Chondrocyte (in vitro differentiated cells): ENCODE measurements at regions not wholly inside any gene's neighbourhood (a gene's known extent, or its start where the extent isn't known, plus 50 kb on each side); places are given as distances from the start of the nearest gene placed in this dataset.
A peak's percentile ranks its signal among the peaks of the same experiment; 100 is the strongest.

Source experiments
- DNase-seq: peaks from one replicate; pipeline ENCODE4 v3.0.0; 2021; ENCODE audit warnings: mixed read lengths, low spot score
- H3K27ac Mint-ChIP-seq: one replicate; pipeline ENCODE4 v1.8.0; 2021; ENCODE audit warnings: mild to moderate bottlenecking, moderate library complexity, mixed read lengths; ENCODE audit not compliant: unreplicated experiment
- H3K27me3 Mint-ChIP-seq: 2 replicates; pipeline ENCODE4 v1.8.0; 2021; ENCODE audit warnings: low read depth, mixed read lengths
- H3K36me3 Mint-ChIP-seq: 2 replicates; pipeline ENCODE4 v1.8.0; 2021; ENCODE audit warnings: low read depth, mixed read lengths
- H3K4me1 Mint-ChIP-seq: 2 replicates; pipeline ENCODE4 v1.8.0; 2021; ENCODE audit warnings: low read depth, mild to moderate bottlenecking, mixed read lengths
- H3K4me3 Mint-ChIP-seq: one replicate; pipeline ENCODE4 v1.8.0; 2021; ENCODE audit warnings: mild to moderate bottlenecking, moderate library complexity, mixed read lengths; ENCODE audit not compliant: unreplicated experiment
- H3K9me3 Mint-ChIP-seq: 2 replicates; pipeline ENCODE4 v1.8.0; 2021; ENCODE audit warnings: low read depth, mixed read lengths
- TF ChIP-seq, protein P1 (sequence below): fragments of 200-600 bp; sonication (generic); IDR thresholded peaks from 2 replicates; pipeline ENCODE4 v1.5.0; 2021; ENCODE audit warnings: antibody characterized with exemption, mild to moderate bottlenecking, moderate library complexity

DNA sequence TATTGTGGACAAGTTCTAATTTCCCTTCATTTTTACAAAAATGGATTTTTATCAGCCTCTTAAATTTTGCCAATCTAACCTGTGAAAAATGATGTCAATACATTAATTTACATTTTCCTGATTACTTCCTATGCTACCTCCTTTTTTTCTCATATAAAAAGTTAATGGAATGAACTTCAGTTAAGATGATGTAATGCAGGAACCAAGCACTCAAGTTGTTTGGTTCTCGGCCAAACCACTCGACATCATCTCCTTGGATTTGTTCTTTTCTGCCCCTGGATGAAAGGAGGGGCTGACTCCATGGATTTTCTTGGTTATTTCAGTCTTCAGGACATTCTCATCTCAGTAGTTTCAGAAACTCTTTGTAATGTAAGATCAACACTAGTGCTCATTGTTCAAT is 253.1 kb upstream of the NXPH2 start:
- Mint-ChIP-seq H3K27me3 (peaks cover 26% of the 10 kb centered on the region), H3K9me3 (peaks cover 6% of the 10 kb centered on the region), H3K4me3 (no peak overlapping the region), H3K4me1 (peaks cover 5% of the 10 kb centered on the region), H3K27ac (no peak overlapping the region), H3K36me3 (peaks cover 2% of the 10 kb centered on the region)
- TF ChIP-seq, protein P1, sequence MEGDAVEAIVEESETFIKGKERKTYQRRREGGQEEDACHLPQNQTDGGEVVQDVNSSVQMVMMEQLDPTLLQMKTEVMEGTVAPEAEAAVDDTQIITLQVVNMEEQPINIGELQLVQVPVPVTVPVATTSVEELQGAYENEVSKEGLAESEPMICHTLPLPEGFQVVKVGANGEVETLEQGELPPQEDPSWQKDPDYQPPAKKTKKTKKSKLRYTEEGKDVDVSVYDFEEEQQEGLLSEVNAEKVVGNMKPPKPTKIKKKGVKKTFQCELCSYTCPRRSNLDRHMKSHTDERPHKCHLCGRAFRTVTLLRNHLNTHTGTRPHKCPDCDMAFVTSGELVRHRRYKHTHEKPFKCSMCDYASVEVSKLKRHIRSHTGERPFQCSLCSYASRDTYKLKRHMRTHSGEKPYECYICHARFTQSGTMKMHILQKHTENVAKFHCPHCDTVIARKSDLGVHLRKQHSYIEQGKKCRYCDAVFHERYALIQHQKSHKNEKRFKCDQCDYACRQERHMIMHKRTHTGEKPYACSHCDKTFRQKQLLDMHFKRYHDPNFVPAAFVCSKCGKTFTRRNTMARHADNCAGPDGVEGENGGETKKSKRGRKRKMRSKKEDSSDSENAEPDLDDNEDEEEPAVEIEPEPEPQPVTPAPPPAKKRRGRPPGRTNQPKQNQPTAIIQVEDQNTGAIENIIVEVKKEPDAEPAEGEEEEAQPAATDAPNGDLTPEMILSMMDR = no peak
- no peak for DNase-seq

DNA sequence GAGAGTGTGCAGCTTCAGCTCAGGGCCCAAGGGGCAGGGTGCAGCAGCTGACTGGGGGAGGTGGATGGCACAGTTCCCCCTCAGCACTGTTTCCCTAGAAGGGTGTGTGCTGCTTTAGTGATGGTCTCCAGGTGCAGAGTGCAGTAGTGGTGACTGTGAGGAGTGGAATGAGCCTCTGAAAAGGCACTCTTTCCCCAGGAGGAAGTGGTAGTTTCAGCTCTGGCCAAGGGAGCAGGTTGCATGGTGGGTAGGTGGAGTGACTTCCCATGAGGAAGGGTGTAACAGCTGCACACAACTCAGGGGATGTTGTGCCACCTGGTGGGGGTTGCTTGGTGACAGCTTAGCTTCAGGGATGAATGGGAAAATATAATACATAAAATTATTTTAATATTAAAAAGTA is 251.5 kb upstream of the NXPH2 start:
- DNase-seq = no peak
- TF ChIP-seq, protein P1 = peak; percentile 76
- Mint-ChIP-seq H3K27me3 (peaks cover 24% of the 10 kb centered on the region), H3K4me1 (peaks cover 5% of the 10 kb centered on the region), H3K36me3 (peaks cover 2% of the 10 kb centered on the region), H3K9me3 (peaks cover 6% of the 10 kb centered on the region), H3K4me3 (no peak overlapping the region), H3K27ac (no peak overlapping the region)

- TF ChIP-seq, protein P1 = no peak
- peaks cover 38% of the 10 kb centered on the region for H3K9me3 Mint-ChIP-seq
- H3K27me3 Mint-ChIP-seq = peaks cover 50% of the 10 kb centered on the region
- H3K36me3 Mint-ChIP-seq = peaks cover 13% of the 10 kb centered on the region
- H3K4me1 Mint-ChIP-seq = no peaks in the 10 kb centered on the region
- no peak overlapping the region for H3K4me3 Mint-ChIP-seq
- no peak for DNase-seq
- H3K27ac Mint-ChIP-seq = no peak overlapping the region
Measured at GRCh38 chr2:139020287-139020686, 240.1 kb upstream of the NXPH2 start.

DNA sequence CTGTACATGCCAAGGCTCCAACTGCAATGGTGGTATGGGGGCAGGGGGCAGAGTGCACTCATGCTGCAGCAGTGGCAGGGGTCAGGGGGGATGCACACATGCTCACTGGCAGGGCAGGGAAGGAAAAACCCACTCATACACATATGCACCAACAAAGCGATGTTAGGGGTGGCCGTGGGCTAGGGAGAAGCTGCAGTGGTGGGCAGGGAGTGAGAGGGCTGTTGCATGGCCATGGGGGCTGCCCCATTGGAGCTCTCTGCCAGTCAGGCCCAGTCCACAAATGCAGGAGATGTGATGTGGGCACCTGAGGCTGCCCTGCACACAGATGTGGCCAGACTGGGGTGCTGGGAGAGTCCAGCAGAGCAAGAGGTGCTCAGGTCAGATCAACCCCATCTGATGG is 238.1 kb upstream of the NXPH2 start:
- TF ChIP-seq, protein P1 = no peak

DNA sequence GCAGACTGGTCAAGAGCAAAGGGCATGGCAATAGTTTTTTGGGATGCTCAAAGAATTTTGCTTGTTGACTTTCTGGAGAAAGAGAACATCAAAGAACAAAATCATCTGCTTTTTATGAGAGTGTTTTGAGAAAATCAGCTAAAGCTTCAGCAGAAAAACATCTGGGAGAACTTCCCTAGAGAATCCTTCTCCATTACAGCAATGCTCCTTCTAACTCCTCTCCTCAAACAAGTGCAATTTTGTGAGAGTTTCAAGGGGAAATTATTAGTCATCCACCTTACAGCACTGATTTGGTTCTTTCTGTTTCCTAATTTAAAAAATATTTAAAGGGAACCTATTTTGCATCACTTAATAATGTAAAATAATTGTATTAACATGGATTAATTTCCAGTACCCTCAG is 226.9 kb upstream of the NXPH2 start:
- no peak overlapping the region for H3K27ac Mint-ChIP-seq
- no peaks in the 10 kb centered on the region for H3K9me3 Mint-ChIP-seq
- peaks cover 9% of the 10 kb centered on the region for H3K4me1 Mint-ChIP-seq
- peaks cover 41% of the 10 kb centered on the region for H3K27me3 Mint-ChIP-seq
- DNase-seq = no peak
- no peaks in the 10 kb centered on the region for H3K36me3 Mint-ChIP-seq
- no peak overlapping the region for H3K4me3 Mint-ChIP-seq
- TF ChIP-seq, protein P1 = no peak

More for the DNA sequence above, 238.1 kb upstream of the NXPH2 start:
- no peak overlapping the region for H3K27ac Mint-ChIP-seq
- H3K4me3 Mint-ChIP-seq = no peak overlapping the region
- peaks cover 55% of the 10 kb centered on the region for H3K27me3 Mint-ChIP-seq
- H3K4me1 Mint-ChIP-seq = no peaks in the 10 kb centered on the region
- peaks cover 14% of the 10 kb centered on the region for H3K36me3 Mint-ChIP-seq
- DNase-seq = peak; percentile 69
- peaks cover 49% of the 10 kb centered on the region for H3K9me3 Mint-ChIP-seq
